ENCODE measurements at regions not wholly inside any gene's neighbourhood (a gene's known extent, or its start where the extent isn't known, plus 50 kb on each side); places are given as distances from the start of the nearest gene placed in this dataset.
A peak's percentile ranks its signal among the peaks of the same experiment; 100 is the strongest.
"Not testable (repeated sequence)": the region's sequence is repeated elsewhere in the genome, so short reads cannot be mapped to it uniquely, and the experiment has no call there.

- not testable (repeated sequence) for H3K27me3 ChIP-seq, H3K9me3 ChIP-seq, H3K36me3 ChIP-seq, H3K4me1 ChIP-seq
- TF ChIP-seq POLR2A (IDR thresholded peaks at IDR 0.05), result peak in 1 of 2 donors; percentile 80
- Histone ChIP-seq H3K4me3 (peak overlapping the region in 2 of 4 donors; percentile 35 to 71), H3K27ac (peak overlapping the region in 1 of 4 donors; percentile 75)
- DNase-seq, result peak in 1 of 3 donors; percentile 77
Measured at GRCh38 chr1:148679050-148679786, 69.4 kb upstream of the NUDT4B start.

DNA sequence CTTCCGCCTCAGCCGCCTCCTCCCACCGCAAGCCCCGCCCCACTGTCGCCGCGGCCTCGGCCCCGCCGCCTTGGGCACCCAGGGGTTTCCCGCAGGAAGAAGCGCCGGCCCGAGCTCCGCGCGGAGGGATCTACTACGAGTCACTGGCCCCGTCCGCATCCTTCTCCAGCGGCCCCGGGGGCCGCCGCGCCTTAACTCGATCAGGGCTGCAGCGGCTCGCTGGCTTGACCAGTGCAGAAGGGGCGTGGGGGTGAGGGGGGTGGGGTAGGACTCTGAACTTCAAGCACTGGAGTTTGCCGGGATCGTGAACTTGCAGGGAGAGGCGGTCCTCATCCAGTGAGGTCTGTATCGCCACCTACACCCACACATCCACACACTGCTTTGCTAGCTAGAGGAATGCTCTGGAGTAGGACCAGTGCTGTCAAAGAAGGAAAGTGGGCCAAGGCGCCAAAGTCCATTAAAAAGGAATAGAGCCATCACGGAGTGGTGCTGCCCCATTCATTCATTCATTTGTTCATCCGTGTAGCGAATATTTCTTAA is 68.7 kb upstream of the NUDT4B start:
- not testable (repeated sequence) for H3K27ac ChIP-seq, H3K4me1 ChIP-seq
- peak overlapping the region in 2 of 4 donors; percentile 35 to 71 for H3K4me3 ChIP-seq

DNA sequence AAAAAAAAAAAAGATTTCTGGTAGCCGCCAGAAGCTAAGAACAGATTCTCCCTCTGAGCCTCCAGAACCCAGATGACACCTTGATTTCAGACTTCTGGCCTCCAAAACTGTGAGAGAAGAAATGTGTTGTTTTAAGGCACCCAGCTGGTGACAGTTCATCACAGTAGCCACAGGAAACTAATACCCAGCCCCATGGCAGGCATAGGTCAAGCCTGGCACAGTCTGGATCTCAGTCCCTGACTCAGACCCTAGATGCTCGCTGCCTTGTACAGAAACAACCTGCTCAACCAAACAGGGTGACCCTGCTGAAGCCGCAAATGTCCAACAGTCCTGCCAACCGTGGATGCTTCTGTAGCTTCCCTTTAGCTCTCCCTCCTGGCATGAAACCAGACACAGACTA is 61.8 kb upstream of the NUDT4B start:
- H3K27me3 ChIP-seq, H3K9me3 ChIP-seq: not testable (repeated sequence)

More for the DNA sequence above, 68.7 kb upstream of the NUDT4B start:
- H3K9me3 ChIP-seq, H3K36me3 ChIP-seq, H3K27me3 ChIP-seq, DNase-seq: not testable (repeated sequence)

GRCh38 chr1:148687376-148687775 is 61.2 kb upstream of the NUDT4B start:
- H3K4me3 ChIP-seq, H3K27me3 ChIP-seq, H3K9me3 ChIP-seq, DNase-seq, H3K27ac ChIP-seq, H3K36me3 ChIP-seq, H3K4me1 ChIP-seq: not testable (repeated sequence)

More for the DNA sequence above, 61.8 kb upstream of the NUDT4B start:
- H3K27ac ChIP-seq, H3K4me1 ChIP-seq, H3K36me3 ChIP-seq, H3K4me3 ChIP-seq, DNase-seq: not testable (repeated sequence)
